NCI-H510A treated with DMSO at 0.1 percent for 48 hours (cell line): ENCODE measurements at regions not wholly inside any gene's neighbourhood (a gene's known extent, or its start where the extent isn't known, plus 50 kb on each side); places are given as distances from the start of the nearest gene placed in this dataset.

Source experiments
- DNase-seq: peaks from one replicate; lab custom pipeline; 2025; lab: John Stamatoyannopoulos, UW

DNA sequence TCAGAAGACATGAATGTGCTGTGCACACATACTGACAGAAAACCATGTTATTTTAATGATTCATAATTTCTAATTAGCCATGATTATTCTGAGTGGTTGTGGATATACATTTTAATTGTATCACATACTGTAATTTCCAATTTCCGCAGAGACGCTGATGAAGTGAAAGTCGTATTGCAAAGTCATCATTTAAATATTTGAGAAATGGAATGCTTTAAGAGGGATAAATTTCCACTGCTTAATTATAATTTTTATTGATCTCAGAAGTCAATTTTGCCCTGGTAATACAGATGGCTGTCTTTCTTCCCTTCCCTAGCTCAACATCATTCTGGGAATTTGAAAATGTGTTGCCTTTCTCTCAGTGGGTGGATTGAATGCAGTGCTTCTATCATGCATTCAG lies 819.3 kb downstream of the ROBO2 start:
- no peak for DNase-seq

GRCh38 chr3:77868725-77869124 lies 828.8 kb downstream of the ROBO2 start:
- no peak for DNase-seq

DNA sequence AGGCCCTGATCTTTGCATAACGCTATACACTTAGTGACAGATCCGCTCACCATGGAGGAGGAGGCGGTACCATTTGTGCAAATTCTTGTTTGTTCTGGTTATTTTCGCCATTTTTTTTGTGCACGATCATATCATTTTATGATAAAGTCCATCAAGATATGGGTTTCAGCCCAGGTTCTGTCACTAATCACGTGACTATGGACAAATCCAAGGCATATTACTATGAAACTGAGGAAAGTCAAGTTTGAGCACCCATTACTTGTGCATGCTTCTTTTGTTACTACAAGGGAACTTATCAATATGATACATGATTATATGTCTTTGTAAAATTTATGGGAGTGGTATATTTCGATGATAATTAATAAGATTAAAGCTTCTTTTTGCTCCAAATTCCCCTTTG lies 829.5 kb downstream of the ROBO2 start:
- DNase-seq: no peak

- DNase-seq: no peak
Measured at GRCh38 chr3:77871436-77871835, 831.5 kb downstream of the ROBO2 start.

GRCh38 chr3:77873598-77873997 lies 833.7 kb downstream of the ROBO2 start:
- no peak for DNase-seq

DNA sequence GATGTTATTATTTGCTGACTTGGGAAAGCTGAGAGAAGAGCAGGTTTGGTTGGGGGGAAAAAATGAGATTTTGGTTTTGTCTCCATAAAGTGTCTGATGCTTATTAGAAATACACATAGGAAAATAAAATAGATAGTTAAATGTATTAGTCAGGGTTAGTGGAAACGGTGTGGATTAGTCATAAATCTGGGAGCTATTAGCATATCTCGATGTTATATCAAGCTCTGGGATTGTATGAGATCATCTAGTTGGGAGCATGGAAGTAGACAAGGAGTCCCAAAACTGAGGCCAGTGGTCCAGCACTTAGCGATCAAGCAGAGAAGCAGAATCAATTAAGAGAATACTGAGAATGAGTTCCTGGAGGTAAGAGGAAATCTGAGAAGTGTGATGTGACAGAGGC lies 845.5 kb downstream of the ROBO2 start:
- DNase-seq: no peak

- no peak for DNase-seq
Measured at GRCh38 chr3:77887611-77888010, 847.7 kb downstream of the ROBO2 start.

DNA sequence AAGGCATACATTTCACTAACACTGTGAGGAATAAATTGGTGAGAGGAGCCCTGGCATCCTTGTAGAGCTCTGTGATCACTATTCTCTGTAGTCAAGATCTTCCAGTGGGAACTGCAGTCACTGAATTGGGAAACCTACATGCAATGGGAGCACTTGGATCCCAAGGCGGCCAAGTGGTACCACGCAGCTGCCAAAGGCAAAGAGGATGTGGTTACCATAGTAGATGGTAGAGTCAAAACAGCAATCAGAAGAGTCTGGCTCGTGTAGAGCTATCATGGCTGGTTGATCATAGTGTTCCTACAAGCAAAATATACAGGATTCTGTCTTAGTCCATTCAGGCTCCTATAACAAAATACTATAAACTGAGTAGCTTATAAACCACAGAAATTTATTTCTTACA lies 849.7 kb downstream of the ROBO2 start:
- no peak for DNase-seq

DNA sequence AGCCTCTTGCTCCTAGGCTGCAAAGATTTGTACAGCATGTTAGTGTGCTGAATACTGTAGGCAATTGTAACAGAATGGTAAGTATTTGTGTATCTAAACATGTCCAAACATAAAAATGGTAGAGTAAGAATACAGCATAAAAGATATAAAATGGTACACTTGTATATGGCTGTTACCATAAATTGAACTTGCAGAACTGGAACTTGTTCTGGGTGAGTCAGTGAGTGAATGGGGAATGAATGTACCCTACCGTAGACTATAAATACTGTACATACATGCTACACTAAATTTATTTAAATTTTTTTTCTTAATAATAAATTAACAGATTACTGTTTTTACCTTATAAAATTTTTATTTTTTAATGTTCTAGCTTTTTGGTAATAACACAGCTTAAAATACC lies 858.7 kb downstream of the ROBO2 start:
- no peak for DNase-seq

DNA sequence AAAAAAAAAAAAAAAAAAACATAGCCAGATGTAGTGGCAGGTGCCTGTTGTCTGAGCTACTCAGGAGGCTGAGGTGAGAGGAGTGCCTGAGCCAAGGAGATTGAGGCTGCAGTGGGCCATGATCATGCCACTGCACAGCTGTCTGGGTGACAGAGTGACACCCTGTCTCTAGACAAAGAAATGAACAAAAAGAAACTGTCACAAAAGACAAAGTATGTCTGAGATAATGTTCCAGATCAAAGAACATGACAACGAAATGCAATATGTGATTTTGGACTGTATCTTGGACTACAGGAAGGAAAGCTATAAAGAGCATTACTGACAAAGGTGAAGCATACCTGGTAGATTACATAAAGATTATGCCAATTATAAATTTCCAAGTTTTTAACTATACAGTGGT lies 862.8 kb downstream of the ROBO2 start:
- no peak for DNase-seq

GRCh38 chr3:77906102-77906709 lies 866.3 kb downstream of the ROBO2 start:
- DNase-seq: no peak

DNA sequence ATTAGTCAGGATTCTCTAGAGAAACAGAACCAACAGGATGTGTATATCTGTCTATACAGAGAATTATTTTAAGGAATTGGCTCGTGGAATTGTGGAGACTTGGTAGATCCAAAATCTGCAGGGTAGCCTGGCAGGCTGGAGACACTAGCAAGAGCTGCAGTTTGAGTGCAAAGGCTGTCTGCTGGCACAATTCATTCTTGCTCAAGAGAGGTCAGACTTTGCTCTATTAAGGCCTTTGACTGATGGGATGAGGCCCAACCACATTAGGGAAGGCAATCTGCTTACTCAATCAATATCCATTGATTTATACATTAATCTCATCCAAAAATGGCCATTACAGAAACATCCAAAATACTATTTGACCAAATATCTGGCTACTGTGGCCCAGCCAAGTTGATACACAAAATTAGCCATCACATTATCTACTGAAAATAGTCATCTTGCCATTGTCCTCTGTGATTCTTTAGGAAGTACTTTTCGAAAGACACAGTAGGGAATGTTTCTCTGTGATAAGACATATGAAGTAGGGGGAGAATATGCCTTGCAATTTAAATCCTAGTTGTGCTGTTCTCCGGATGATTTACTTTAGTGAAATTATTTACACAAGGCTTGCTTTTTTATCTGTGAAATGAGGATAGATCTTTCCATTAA lies 873.8 kb downstream of the ROBO2 start:
- no peak for DNase-seq

- no peak for DNase-seq
Measured at GRCh38 chr3:77915336-77915735, 875.4 kb downstream of the ROBO2 start.

GRCh38 chr3:77917225-77917624 lies 877.3 kb downstream of the ROBO2 start:
- DNase-seq: no peak

DNA sequence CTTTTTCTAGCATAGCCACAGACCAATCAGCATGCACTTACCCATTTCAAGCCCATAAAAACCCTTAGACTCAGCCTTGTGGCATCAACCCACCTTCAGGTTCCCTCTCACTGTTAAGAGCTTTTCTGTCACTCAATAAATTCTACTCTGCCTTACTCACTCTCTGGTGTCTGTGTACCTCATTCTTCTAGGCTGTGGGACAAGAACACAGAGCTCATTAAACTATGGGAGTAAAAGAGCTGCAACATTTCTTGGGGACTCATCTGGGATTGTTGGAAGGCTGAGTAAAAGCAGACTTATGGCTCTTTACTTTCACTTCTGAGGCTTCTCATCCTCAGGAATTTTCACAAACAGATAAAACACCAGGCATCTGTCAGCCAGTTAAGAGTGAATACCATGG lies 879.3 kb downstream of the ROBO2 start:
- no peak for DNase-seq

- peak; percentile 51 for DNase-seq
Measured at GRCh38 chr3:77931255-77932009, 891.5 kb downstream of the ROBO2 start.

- no peak for DNase-seq
Measured at GRCh38 chr3:77932926-77933325, 893.0 kb downstream of the ROBO2 start.

GRCh38 chr3:77933926-77934325 lies 894.0 kb downstream of the ROBO2 start:
- no peak for DNase-seq

DNA sequence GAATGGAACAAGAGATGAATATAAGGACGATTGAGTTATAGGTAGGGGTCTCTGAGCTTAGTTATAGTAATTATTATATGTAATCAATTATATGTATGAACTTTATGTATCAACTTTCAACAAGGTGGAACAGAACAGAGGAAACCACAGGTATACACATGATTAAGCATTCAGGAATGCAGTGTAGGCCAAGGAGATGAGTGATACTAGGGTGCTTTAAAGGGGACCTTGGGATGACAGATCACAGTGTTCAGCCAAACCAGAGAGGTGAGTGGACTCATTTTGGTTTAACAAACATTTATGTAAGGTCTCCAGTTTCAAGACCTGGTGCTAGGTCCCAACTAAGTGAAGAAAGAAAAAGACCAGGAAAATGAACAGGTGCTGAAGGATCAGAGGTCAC lies 895.5 kb downstream of the ROBO2 start:
- DNase-seq: no peak

GRCh38 chr3:77939726-77940125 lies 899.8 kb downstream of the ROBO2 start:
- no peak for DNase-seq

DNA sequence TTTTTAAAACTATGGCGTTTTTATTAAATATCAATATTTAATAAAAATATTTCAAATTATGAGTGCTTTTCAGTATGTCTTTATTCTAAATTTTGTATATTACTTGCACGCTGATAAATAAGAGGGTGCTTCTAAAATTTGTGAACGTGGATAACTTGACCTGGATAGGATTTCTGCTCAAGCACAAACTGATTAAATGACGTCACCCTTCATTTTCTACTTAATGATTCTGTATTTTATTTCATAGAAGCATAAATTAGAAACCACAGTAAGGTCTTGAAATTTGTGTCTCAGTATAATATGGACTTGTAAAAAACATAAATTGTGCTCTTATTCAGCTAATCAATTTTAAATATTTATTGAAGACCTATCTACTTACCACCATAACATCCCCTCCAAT lies 903.7 kb downstream of the ROBO2 start:
- no peak for DNase-seq

DNA sequence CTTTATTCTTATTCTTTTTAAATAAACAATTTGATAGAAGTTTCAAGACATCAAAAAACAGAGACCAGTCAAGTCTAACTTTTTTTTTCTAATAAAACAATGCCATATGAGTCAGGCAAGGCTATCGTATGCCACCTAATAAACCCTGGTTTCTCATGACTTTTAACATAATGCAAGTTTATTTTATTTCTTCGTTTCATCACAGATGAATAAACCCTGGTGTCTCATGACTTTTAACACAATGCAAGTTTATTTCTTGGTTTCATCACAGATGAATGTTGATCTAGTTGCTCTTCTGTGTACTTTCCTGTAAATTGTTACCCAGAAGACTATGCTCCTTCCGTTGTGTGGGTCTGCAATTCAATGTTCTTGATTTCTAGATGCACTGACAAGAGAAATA lies 905.4 kb downstream of the ROBO2 start:
- no peak for DNase-seq

- no peak for DNase-seq
Measured at GRCh38 chr3:77947671-77948070, 907.8 kb downstream of the ROBO2 start.

GRCh38 chr3:77967621-77968020 lies 927.7 kb downstream of the ROBO2 start:
- DNase-seq: no peak
